NOMO-1 (cell line): ENCODE measurements at regions not wholly inside any gene's neighbourhood (a gene's known extent, or its start where the extent isn't known, plus 50 kb on each side); places are given as distances from the start of the nearest gene placed in this dataset.
A peak's percentile ranks its signal among the peaks of the same experiment; 100 is the strongest.

Experiments
- DNase-seq, 2 experiments: peaks; one replicate each; lab custom pipeline; 2025; ENCODE audit not compliant: unreplicated experiment in 2 of 2; lab: John Stamatoyannopoulos, UW

DNA sequence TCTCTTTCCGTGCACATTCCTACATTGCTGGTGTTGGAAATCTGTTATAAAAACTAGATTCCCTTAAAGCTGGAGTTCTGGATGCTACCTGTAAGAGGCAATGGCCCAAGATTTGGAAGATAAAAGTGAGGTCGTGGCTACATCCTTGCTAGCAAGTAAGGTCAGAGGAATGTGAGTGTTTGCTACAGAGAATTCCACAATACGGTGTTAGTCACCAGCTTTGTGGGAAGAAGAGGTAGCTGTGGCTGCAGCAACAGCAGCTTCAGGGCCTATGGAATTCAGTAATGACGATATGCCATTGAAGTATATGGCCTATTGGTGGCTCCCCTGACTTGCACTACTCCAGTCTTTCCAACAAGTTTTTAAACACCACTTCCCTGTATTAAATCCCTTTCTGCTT is 227.7 kb upstream of the TMEM260 start:
- DNase-seq = no peak

GRCh38 chr14:56352999-56353398 is 226.6 kb upstream of the TMEM260 start:
- no peak for DNase-seq

DNA sequence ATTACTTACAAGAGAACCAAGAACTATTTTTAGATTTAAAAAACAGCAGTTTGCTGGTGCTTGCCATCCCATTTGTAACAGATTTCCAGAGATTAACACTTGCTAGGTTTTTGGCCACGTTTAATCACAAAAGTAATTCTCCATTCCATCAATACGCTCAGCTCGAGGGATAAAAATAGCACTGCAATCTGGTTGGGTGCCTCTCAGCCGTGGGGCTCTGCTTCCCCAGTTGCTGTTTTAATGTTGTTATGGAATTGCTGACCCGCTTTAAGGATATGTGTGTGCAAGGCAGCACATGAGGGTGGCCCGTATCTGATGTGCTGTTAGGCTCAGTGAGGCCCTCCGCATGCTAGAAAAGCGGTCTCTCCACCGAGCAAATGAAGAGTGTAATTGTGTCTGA is 222.2 kb upstream of the TMEM260 start:
- DNase-seq = no peak

GRCh38 chr14:56358275-56358674 is 221.3 kb upstream of the TMEM260 start:
- no peak for DNase-seq

- no peak for DNase-seq
Measured at GRCh38 chr14:56358851-56359614, 220.6 kb upstream of the TMEM260 start.

- peak in 1 of 2 experiments; percentile 32 for DNase-seq
Measured at GRCh38 chr14:56365663-56366062, 213.9 kb upstream of the TMEM260 start.

DNA sequence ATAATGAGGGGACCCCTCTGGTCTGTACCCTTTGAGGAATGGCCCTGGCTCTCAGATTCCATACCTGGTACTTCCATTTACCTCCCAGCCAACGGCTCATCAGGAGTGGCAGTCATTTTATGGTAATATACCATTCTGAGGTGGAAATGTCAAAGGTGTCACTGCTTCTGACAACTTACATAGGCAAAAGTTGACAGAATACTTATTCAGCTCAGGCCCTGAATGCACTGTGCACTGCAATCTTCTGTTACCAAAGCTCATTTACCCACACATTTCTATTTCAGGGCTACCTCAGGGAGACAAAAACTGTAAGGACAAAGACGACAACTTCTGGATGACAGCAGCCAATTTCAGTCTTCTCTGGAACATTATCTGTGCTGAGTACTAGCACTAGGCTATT is 212.2 kb upstream of the TMEM260 start:
- DNase-seq = no peak

DNA sequence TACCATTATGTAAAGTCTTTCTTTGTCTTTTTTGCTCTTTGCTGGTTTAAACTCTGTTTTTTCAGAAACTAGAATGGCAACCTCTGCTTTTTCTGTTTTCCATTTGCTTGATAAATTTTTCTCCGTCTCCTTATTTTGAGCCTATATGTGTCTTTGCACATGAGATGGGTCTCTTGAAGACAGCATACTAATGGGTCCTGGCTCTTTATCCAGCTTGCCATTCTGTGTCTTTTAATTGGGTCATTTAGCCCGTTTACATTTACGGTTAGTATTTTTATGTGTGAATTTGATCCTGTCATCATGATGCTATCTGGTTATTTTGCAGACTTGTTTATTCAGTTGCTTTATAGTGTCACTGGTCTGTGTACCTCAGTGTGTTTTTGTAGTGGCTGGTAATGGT is 207.9 kb upstream of the TMEM260 start:
- DNase-seq = no peak

DNA sequence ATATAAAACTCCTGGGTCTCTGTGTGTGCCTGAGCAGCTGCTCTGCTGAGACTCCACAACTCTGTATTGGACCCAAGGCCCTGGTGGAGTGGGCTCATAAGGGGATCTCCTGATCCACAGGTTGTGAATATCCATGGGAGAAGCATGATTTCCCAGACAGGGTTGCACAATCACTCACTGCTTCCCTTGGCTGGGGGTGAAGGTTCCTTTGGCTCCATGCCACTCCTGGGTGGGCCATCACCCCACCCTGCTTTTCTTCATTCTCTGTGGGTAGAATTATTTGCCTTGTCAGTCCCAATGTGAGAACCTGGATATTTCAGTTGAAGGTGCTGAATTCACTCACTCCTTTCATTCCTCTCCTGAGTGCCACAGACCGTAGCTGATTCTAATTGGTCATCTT is 205.2 kb upstream of the TMEM260 start:
- DNase-seq = no peak

- DNase-seq = no peak
Measured at GRCh38 chr14:56378046-56378445, 201.6 kb upstream of the TMEM260 start.

GRCh38 chr14:56378475-56378877 is 201.1 kb upstream of the TMEM260 start:
- peak; percentile 18 to 73 for DNase-seq

DNA sequence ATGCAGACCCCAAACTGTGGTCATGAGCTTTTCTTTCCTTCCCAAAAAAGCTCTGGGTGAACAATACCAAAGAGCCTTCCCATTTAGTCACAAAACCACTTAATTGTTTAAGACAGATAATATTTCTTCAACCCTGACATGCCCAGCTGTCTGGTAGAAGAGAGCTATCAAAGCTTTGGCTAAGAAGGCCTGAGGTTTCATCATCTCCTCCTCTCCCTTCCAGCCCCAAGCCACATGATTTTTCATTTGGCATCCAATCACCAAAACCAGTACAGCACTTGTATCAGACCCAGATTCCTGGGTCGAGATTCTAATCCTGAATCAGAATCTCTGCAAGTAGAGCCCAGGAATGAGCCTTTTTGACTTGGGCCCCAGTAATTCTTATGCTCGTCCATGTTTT is 199.6 kb upstream of the TMEM260 start:
- DNase-seq = no peak

DNA sequence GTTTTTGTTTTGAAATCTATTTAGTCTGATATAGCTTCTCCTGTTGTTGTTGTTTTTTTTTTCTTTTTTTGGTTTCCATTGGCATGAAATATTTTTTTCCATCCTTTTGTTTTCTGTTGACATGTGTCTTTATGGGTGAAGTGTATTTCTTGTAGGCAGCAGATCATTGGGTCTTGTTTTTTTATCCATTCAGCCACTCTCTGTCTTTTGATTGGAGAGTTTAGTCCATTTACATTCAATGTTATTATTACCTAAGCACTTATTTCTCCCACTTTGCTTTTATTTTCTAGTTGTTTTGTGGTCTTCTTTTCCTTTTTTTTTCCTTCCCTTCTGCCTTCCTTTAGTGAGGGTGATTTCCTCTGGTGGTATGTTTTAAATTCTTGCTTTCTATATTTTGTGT is 193.6 kb upstream of the TMEM260 start:
- DNase-seq = no peak

- DNase-seq = no peak
Measured at GRCh38 chr14:56390859-56391258, 188.7 kb upstream of the TMEM260 start.

DNA sequence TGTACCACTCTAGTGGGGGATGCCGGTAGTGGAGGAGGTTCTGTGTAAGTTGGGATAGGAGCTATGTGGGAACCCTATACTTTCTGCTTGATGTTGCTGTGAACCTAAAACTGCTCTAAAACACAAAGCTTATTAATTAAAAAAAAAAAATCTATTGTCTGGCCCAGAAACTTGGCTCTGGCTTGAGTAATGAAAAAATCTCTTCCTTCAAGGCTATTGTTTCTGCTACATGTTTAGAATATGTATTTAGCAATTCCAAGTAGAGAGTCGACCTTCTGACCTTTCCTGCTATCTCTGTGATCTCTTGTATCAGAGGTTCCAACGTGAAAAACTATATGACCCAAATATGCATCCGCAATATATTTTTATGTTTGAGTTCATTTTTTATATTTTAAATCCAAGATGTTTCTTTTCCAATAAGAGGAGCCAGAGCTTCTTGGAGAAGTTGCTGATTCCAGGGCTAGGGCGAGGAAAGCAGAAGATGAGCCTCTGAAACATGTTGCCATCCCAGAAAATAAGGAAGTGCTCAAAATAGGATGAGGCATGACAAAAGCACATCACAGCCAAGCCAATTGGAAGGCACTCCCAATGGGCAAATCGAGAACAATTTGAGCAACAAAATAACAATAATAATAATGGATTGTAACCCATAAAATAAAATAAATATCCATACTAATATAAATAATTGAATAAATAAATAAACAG is 184.6 kb upstream of the TMEM260 start:
- DNase-seq = peak; percentile 5 to 15

DNA sequence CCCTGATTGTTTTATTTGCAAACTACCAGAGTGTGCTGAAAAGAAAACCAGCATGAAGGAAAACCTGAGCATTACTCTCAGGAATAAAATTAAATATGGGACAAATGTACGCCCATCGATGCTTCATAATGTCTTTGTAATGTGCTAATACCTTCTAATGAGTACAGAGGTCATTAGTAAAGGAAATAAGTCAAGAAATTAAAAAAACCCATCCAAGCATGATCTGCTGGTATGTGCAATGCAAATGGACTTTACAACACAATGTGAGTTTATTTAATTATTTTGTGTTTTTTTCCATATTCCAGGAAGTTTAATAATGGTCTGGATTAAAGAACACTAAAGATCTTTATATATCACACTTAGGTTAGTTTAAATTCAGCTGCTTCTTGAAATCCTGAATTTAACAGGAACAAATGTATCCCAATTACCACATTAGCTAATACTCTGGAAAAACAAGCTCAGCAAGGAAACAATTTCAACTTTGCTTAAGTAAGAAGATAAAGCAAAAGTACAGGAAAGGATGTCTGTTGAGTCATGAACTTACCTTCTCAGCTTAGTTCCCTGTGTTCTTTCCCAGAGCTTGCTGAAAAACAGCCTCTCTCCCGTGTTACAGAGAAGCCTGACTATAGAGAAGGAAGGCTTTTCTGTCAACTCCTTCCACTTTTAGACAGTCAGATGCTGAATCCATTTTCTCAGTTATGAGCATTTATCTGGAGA is 179.3 kb upstream of the TMEM260 start:
- no peak for DNase-seq

GRCh38 chr14:56412468-56413434 is 166.8 kb upstream of the TMEM260 start:
- no peak for DNase-seq

- DNase-seq = no peak
Measured at GRCh38 chr14:56413721-56414120, 165.9 kb upstream of the TMEM260 start.

DNA sequence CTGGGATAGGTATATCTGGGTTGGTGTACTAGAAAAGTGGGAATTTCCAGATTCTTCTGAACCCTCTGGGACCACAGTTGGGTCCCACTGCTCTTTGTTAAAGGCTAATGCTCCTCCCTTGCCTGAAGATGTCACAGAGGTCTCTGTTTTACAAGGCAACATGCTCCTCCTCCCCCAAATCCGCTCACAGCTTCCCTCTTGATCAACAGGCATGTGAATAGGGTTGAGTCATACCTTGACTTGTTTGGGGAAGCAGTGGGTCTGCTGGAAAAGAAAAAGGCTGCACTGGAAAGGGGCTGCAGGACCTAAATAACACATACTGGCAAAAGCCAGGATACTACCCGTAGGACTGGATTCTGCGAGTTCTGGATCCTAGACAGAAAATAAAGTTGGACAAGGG is 165.4 kb upstream of the TMEM260 start:
- DNase-seq = peak; percentile 8 to 18

GRCh38 chr14:56416213-56416612 is 163.4 kb upstream of the TMEM260 start:
- no peak for DNase-seq

DNA sequence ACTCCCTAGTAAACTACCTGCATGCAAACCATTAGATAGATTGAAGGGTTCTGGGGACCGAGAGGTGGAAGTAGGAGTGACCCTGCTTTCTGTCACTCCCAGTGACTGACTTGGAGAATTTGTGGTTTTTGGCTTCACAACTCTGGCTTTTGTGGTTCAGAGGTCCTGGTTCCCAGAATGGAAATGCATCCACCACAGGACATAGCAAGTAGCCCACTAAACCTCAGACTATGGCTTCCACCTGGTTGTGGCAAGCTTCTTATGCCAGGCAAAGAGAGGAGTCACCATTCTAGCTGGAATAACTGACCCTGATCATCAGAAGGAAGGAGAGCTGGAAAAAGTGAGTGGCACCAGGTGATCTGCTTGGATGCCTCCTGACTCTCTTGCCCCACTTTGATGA is 162.4 kb upstream of the TMEM260 start:
- DNase-seq = no peak
